Spleen (tissue), 7 donors: ENCODE measurements at regions not wholly inside any gene's neighbourhood (a gene's known extent, or its start where the extent isn't known, plus 50 kb on each side); places are given as distances from the start of the nearest gene placed in this dataset.

ENCODE experiments used
- CTCF ChIP-seq, 11 experiments: fragments of 200-600 bp in 7 of 11; fragments of 450-650 bp in 4 of 11; sonication (generic) in 4 of 11; IDR thresholded peaks in 8 of 11; conservative IDR thresholded peaks in 3 of 11; 1 replicate in 7 of 11; 2 replicates in 4 of 11; pipeline versions ENCODE4 v1.4.0 to v1.8.0; 2016 to 2021; ENCODE audit warnings: antibody characterized with exemption in 11 of 11, inconsistent platforms in 4 of 11, mild to moderate bottlenecking in 1 of 11
- POLR2A ChIP-seq, 3 donors: fragments of 450-650 bp; IDR thresholded peaks; one replicate each; pipeline ENCODE4 v1.5.1; 2017; ENCODE audit warnings: antibody characterized with exemption in 3 of 3, mild to moderate bottlenecking in 1 of 3
- POLR2AphosphoS5 ChIP-seq, 3 donors: sonication (generic); formaldehyde crosslinking; IDR thresholded peaks; one replicate each; pipeline ENCODE4 v1.5.1; 2017; ENCODE audit warnings: antibody characterized with exemption in 3 of 3
- donor health status: DM: no; HTN: no; CAD: no; lungs with moderate emphysema.
- donor health status: DM: no; HTN: no; CAD: no.
- donor health status: DM: no; HTN: no; CAD: no.

- TF ChIP-seq CTCF (IDR thresholded peaks at IDR 0.05 in 8 of 11, conservative IDR thresholded peaks at IDR 0.05 in 3 of 11) (no peak), POLR2A (IDR thresholded peaks at IDR 0.05) (no peak), POLR2AphosphoS5 (IDR thresholded peaks at IDR 0.05) (no peak)
Observed at GRCh38 chr19:32252333-32252669, 93.1 kb upstream of the ZNF507 start.
